Suprapubic skin (tissue), 4 donors: ENCODE measurements at regions not wholly inside any gene's neighbourhood (a gene's known extent, or its start where the extent isn't known, plus 50 kb on each side); places are given as distances from the start of the nearest gene placed in this dataset.
A peak's percentile ranks its signal among the peaks of the same experiment; 100 is the strongest.

ENCODE experiments used
- POLR2A ChIP-seq, 2 donors: fragments of 450-650 bp; IDR thresholded peaks; one replicate each; pipeline ENCODE4 v1.6.1; 2017; ENCODE audit warnings: antibody characterized with exemption in 2 of 2, mild to moderate bottlenecking in 2 of 2, moderate library complexity in 2 of 2
- POLR2AphosphoS5 ChIP-seq, 3 donors: sonication (generic); formaldehyde crosslinking; IDR thresholded peaks; one replicate each; pipeline ENCODE4 v1.6.1; 2017; ENCODE audit warnings: antibody characterized with exemption in 3 of 3
- TF ChIP-seq, protein P1 (sequence below), 2 donors: fragments of 200-600 bp in 1 of 2; fragments of 450-650 bp in 1 of 2; sonication (generic) in 1 of 2; IDR thresholded peaks; one replicate each; pipeline ENCODE4 v1.5.1; 2016 to 2019; ENCODE audit warnings: antibody characterized with exemption in 2 of 2, mild to moderate bottlenecking in 1 of 2, moderate library complexity in 1 of 2

- TF ChIP-seq, protein P1, sequence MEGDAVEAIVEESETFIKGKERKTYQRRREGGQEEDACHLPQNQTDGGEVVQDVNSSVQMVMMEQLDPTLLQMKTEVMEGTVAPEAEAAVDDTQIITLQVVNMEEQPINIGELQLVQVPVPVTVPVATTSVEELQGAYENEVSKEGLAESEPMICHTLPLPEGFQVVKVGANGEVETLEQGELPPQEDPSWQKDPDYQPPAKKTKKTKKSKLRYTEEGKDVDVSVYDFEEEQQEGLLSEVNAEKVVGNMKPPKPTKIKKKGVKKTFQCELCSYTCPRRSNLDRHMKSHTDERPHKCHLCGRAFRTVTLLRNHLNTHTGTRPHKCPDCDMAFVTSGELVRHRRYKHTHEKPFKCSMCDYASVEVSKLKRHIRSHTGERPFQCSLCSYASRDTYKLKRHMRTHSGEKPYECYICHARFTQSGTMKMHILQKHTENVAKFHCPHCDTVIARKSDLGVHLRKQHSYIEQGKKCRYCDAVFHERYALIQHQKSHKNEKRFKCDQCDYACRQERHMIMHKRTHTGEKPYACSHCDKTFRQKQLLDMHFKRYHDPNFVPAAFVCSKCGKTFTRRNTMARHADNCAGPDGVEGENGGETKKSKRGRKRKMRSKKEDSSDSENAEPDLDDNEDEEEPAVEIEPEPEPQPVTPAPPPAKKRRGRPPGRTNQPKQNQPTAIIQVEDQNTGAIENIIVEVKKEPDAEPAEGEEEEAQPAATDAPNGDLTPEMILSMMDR (IDR thresholded peaks at IDR 0.05) = peak in 1 of 2 donors; percentile 2
- no peak for TF ChIP-seq POLR2A (IDR thresholded peaks at IDR 0.05)
- TF ChIP-seq POLR2AphosphoS5 (IDR thresholded peaks at IDR 0.05) = no peak
Measured at GRCh38 chr2:120437604-120438000, 91.7 kb downstream of the INHBB start.
